ENCODE measurements at regions not wholly inside any gene's neighbourhood (a gene's known extent, or its start where the extent isn't known, plus 50 kb on each side); places are given as distances from the start of the nearest gene placed in this dataset.

- Histone ChIP-seq H3K9me3 (replicated peaks; ENCODE audit: control insufficient read depth, insufficient read depth, low read length) (no peaks in the 10 kb centered on the region), H3K4me3 (replicated peaks in 1 of 3; ENCODE audit: insufficient read depth in 1 of 3, low read depth in 1 of 3, low read length in 3 of 3) (no peak overlapping the region), H2AFZ (ENCODE audit: low read depth, low read length) (no peak overlapping the region), H3K27me3 (ENCODE audit: control insufficient read depth in 2 of 2, insufficient read depth in 2 of 2, low read length in 2 of 2) (no peaks in the 10 kb centered on the region), H3K27ac (ENCODE audit: insufficient read depth, low read depth, low read length) (no peak overlapping the region), H3K9me1 (replicated peaks; ENCODE audit: control insufficient read depth, extremely low read depth, insufficient read depth, low read length) (no peaks in the 10 kb centered on the region), H4K20me1 (replicated peaks; ENCODE audit: control insufficient read depth, extremely low read depth, insufficient read depth, low read length) (no peaks in the 10 kb centered on the region), H3K4me1 (ENCODE audit: control insufficient read depth, extremely low read depth, insufficient read depth, low read length) (no peaks in the 10 kb centered on the region), H3K36me3 (ENCODE audit: control insufficient read depth in 2 of 2, extremely low read depth in 1 of 2, insufficient read depth in 2 of 2, low read length in 2 of 2) (no peaks in the 10 kb centered on the region), H3K79me2 (ENCODE audit: control insufficient read depth, insufficient read depth, low read length) (no peaks in the 10 kb centered on the region), H3K4me2 (ENCODE audit: insufficient read depth, low read length) (no peak overlapping the region), H3K9ac (replicated peaks; ENCODE audit: extremely low read depth, insufficient read depth, low read length) (no peak overlapping the region)
- DNase-seq (ENCODE audit: low read depth, low spot score) (no peak), FAIRE-seq (no peak)
- dilution Hi-C loops (cut with MboI; ENCODE audit: extremely low pct_ligation_motif_present, low sequenced_read_pairs) (no loop called here), intact Hi-C loops (cut with micrococcal nuclease) (no loop called here)
- ChIA-PET POLR2A (no interaction called here), CTCF (interaction anchor here (0.6 kb wide), 1 partner anchor 733 kb away, joined by 3 read pairs; no protein-coding TSS in a partner anchor)
- TF ChIP-seq MYC (IDR thresholded peaks at IDR 0.05; ENCODE audit: low read depth, low read length) (no peak), POLR2AphosphoS5 (IDR thresholded peaks at IDR 0.05; ENCODE audit: insufficient read depth, low read depth, low read length) (no peak), POLR2A (IDR thresholded peaks at IDR 0.05; ENCODE audit: low read depth, low read length) (no peak), FOS (IDR thresholded peaks at IDR 0.05; ENCODE audit: borderline replicate concordance, insufficient read depth, low read length) (no peak), EZH2 (IDR thresholded peaks at IDR 0.05; ENCODE audit: borderline replicate concordance, low read depth, low read length, severe bottlenecking) (no peak), CTCF (IDR thresholded peaks at IDR 0.05; ENCODE audit: extremely low read depth in 1 of 2, insufficient read depth in 1 of 2, low read depth in 1 of 2, low read length in 2 of 2) (no peak), JUN (IDR thresholded peaks at IDR 0.05; ENCODE audit: borderline replicate concordance, insufficient read depth, insufficient read length, low read depth) (no peak)
- no TSS peak for BruUV-seq (replicated peaks)
Measured at GRCh38 chr3:184651904-184652303, 60.0 kb downstream of the MAGEF1 start.

- Histone ChIP-seq H3K9me1 (replicated peaks; ENCODE audit: control insufficient read depth, extremely low read depth, insufficient read depth, low read length) (no peaks in the 10 kb centered on the region), H3K36me3 (ENCODE audit: control insufficient read depth in 2 of 2, extremely low read depth in 1 of 2, insufficient read depth in 2 of 2, low read length in 2 of 2) (no peaks in the 10 kb centered on the region), H3K4me1 (ENCODE audit: control insufficient read depth, extremely low read depth, insufficient read depth, low read length) (no peaks in the 10 kb centered on the region), H3K9ac (replicated peaks; ENCODE audit: extremely low read depth, insufficient read depth, low read length) (no peak overlapping the region), H4K20me1 (replicated peaks; ENCODE audit: control insufficient read depth, extremely low read depth, insufficient read depth, low read length) (no peaks in the 10 kb centered on the region), H3K4me3 (replicated peaks in 1 of 3; ENCODE audit: insufficient read depth in 1 of 3, low read depth in 1 of 3, low read length in 3 of 3) (no peak overlapping the region), H3K9me3 (replicated peaks; ENCODE audit: control insufficient read depth, insufficient read depth, low read length) (no peaks in the 10 kb centered on the region), H2AFZ (ENCODE audit: low read depth, low read length) (no peak overlapping the region), H3K27me3 (ENCODE audit: control insufficient read depth in 2 of 2, insufficient read depth in 2 of 2, low read length in 2 of 2) (no peaks in the 10 kb centered on the region), H3K27ac (ENCODE audit: insufficient read depth, low read depth, low read length) (no peak overlapping the region), H3K4me2 (ENCODE audit: insufficient read depth, low read length) (no peak overlapping the region), H3K79me2 (ENCODE audit: control insufficient read depth, insufficient read depth, low read length) (no peaks in the 10 kb centered on the region)
- FAIRE-seq (no peak), DNase-seq (ENCODE audit: low read depth, low spot score) (no peak)
- TF ChIP-seq EZH2 (IDR thresholded peaks at IDR 0.05; ENCODE audit: borderline replicate concordance, low read depth, low read length, severe bottlenecking), result no peak
- TF ChIP-seq MYC (IDR thresholded peaks at IDR 0.05; ENCODE audit: low read depth, low read length), result no peak
- no peak for TF ChIP-seq FOS (IDR thresholded peaks at IDR 0.05; ENCODE audit: borderline replicate concordance, insufficient read depth, low read length)
- TF ChIP-seq POLR2A (IDR thresholded peaks at IDR 0.05; ENCODE audit: low read depth, low read length), result no peak
- no peak for TF ChIP-seq MAX (IDR thresholded peaks at IDR 0.05; ENCODE audit: insufficient read depth, insufficient read length)
- no peak for TF ChIP-seq GATA2 (IDR thresholded peaks at IDR 0.05; ENCODE audit: insufficient read depth, insufficient read length, low read depth, low read length)
- TF ChIP-seq CTCF (IDR thresholded peaks at IDR 0.05; ENCODE audit: extremely low read depth in 1 of 2, insufficient read depth in 1 of 2, low read depth in 1 of 2, low read length in 2 of 2), result no peak
- no peak for TF ChIP-seq JUN (IDR thresholded peaks at IDR 0.05; ENCODE audit: borderline replicate concordance, insufficient read depth, insufficient read length, low read depth)
- TF ChIP-seq POLR2AphosphoS5 (IDR thresholded peaks at IDR 0.05; ENCODE audit: insufficient read depth, low read depth, low read length), result no peak
- CTCF ChIA-PET, result no interaction called here
- intact Hi-C loops (cut with micrococcal nuclease) (no loop called here), dilution Hi-C loops (cut with MboI; ENCODE audit: extremely low pct_ligation_motif_present, low sequenced_read_pairs) (no loop called here)
- no TSS peak for BruUV-seq (replicated peaks)
- POLR2A ChIA-PET, result no interaction called here
Measured at GRCh38 chr3:184648636-184649035, 63.2 kb downstream of the MAGEF1 start.
